Left cardiac atrium (tissue), 4 donors: ENCODE measurements at regions not wholly inside any gene's neighbourhood (a gene's known extent, or its start where the extent isn't known, plus 50 kb on each side); places are given as distances from the start of the nearest gene placed in this dataset.
A peak's percentile ranks its signal among the peaks of the same experiment; 100 is the strongest.

ENCODE experiments used
- ATAC-seq, 2 donors: fragments of 200-7000 bp; cut with Tn5 transposase; one replicate each; pipeline ENCODE4 v1.9.1; 2020; ENCODE audit warnings: mild to moderate bottlenecking in 2 of 2, moderate library complexity in 2 of 2
- DNase-seq: peaks from one replicate; pipeline ENCODE4 v3.0.0-alpha.2; 2020
- intact Hi-C, 2 donors: fragments of 100-400 bp; cut with DNase I; formaldehyde crosslinking; loops; one replicate each; pipeline versions ENCODE4 v1.14.1 to v1.15.1; 2022 to 2023
- donor health status: DM: no; HTN: yes; CAD: no.
- donor health status: DM: no; HTN: yes; CAD: no; lungs with severe emphysema.
- donor health status: DM: yes; HTN: yes; CAD: no.
- donor health status: Dilated cardiomyopathy.

DNA sequence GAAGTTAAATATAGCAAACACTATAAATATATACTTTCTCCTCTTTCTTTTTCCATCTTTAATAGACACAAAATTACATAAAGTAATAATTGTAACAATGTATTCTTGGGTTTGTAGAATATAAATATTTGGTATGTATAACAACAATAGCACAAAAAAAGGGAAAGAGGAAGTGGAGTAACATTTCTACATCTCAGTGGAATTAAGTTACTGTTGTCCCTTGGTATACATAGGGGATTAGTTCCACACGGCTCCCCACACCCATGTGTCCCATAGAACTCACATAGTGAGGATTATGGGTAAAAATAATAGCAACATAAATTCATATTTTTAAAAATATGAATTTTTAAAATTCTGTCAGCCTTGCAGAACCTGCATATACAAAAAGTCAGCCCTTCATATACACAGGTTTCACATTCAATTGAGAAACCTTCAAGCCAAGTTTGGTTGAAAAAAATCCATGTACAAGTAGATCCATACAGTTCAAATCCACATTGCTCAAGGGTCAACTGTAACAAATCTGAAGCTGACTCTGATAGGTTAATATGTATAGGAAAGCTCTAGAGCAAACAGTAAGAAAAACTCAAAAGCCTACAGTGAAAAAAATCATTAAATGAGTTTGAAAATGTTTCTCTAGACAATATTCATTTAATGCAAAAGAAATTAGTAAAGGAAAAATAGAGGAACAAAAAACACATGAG lies 92.4 kb downstream of the HYCC1 start:
- intact Hi-C loops = no loop called here
- no peak for ATAC-seq

DNA sequence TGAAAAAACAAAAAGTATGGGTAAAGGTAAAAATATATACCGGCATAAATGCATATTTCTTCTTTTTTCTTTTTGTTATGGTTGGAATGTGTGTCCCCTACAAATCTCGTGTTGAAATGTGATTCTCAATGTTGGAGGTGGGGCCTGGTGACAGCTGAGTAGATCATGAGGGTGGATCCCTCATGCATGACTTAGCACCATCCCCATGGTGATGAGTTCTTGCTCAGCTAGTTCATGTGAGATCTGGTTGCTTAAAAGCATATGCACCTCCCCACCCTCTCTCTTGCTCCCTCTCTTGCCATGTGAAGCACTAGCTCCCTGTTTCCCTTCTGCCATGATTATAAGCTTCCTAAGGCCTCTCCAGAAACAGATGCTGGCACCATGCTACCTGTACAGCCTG lies 93.3 kb downstream of the HYCC1 start:
- no peak for ATAC-seq
- no peak for DNase-seq
- intact Hi-C loops = no loop called here

More for the DNA sequence above, 92.4 kb downstream of the HYCC1 start:
- DNase-seq = no peak

DNA sequence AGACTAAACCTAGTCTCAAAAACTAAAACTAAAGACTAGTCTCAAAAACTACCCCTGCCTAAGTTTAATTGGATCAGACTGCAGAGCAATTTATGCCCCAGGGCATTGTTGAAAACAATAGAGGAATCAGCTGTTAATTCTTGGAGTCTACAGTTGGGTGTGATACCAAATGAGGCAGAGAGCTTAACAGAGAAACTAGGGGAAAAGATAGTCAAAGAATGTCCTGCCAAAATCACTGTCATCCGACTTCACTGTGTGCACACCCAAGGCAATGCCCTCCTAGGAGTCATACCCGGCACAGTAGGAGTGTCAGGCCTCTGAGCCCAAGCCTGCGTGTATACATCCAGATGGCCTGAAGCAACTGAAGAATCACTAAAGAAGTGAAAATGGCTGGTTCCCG lies 90.5 kb upstream of the TOMM7 start:
- intact Hi-C loops = no loop called here
- no peak for ATAC-seq
- DNase-seq = no peak

DNA sequence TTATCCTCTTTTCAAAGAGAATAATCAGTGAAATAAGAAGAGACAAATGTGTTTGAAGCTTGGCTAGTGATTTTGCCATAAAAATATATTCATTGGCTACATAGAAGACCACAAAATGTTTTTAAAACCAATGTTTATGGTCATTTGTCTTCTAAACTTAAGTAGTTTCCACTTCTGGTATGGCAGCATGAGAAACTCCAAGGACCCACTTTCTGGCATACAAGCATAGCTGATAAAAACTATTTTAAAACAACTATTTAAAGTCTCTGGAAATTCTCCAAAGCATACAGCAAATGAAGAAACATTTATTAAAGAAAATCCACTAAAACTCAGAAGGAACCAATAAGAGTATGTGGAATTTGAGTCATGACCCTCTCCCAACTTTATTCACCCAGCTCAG lies 89.2 kb upstream of the TOMM7 start:
- intact Hi-C loops = no loop called here
- ATAC-seq = no peak
- DNase-seq = no peak

DNA sequence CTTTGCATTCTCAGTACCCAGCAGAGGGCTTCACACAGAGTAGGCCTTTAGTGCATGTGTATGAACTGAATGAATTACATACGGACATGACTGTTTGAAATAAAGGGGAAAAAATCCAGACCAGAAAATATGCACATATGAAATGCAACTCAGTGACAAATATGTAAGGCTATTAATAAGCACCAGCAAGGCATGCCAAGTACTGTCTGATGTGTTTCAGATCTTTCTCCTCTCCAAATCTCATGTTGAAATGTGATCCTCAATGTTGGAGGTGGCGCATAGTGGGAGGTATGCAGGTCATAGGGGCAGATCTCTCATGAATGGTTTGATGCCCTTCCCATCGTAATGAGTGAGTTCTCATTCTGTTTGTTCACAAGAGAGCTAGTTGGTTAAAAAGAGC lies 87.3 kb upstream of the TOMM7 start:
- intact Hi-C loops = no loop called here
- DNase-seq (no peak), ATAC-seq (peak in 1 of 2 donors; percentile 78)

DNA sequence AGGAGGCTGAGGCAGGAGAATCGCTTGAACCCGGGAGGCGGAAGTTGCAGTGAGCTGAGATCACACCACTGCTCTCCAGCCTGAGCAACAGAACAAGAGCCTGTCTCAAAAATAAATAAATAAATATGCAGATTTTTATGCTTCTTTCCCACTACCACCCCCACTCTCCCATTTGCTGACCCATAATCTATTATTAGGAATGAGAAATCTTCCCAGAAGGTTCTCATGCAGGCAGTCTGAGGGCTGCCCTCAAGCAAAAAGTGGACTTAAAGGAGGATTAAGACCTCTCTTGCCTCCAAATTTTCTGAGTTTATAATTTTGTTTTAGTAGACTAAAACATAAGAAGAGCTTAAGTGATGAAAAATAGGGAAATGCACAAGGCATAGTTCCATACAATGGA lies 85.2 kb upstream of the TOMM7 start:
- ATAC-seq = no peak

DNA sequence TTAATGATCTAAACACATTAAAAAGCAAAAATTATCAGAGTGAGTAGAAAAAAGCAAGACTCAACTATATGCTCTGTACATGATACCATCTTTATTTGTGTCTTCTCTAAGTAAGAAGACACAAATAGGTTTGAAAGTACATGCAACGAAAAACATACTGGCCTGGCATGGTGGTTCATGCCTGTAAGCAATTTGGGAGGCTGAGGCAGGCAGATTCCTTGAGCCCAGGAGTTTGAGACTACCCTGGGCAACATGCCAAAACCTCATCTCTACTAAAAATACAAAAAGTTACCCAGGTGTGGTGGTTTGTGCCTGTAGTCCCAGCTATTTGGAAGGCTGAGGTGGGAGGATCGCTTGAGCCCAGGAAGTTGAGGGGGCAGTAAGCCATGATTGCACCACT lies 78.1 kb upstream of the TOMM7 start:
- intact Hi-C loops = no loop called here
- DNase-seq (no peak), ATAC-seq (no peak)

More for the DNA sequence above, 85.2 kb upstream of the TOMM7 start:
- intact Hi-C loops = no loop called here
- no peak for DNase-seq

DNA sequence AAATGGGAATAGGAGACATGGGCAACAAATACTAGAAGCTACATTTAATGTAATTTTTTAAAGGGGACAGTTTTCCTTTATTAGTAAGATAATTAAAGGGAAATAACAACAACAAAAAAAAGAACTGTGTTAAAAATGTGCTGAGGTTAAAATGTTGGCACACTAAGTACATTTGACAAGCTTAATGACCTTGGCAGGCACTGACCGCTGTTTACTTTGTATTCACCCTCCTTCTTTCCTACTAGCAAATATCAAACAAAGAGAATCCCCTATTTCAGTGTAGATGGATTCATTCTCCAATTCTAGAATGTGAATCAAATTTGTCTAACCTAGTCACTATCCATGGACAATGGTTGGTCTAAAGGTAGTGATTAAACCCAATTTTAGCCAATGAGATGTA lies 77.5 kb upstream of the TOMM7 start:
- ATAC-seq (no peak), DNase-seq (no peak)
- intact Hi-C loops = no loop called here

DNA sequence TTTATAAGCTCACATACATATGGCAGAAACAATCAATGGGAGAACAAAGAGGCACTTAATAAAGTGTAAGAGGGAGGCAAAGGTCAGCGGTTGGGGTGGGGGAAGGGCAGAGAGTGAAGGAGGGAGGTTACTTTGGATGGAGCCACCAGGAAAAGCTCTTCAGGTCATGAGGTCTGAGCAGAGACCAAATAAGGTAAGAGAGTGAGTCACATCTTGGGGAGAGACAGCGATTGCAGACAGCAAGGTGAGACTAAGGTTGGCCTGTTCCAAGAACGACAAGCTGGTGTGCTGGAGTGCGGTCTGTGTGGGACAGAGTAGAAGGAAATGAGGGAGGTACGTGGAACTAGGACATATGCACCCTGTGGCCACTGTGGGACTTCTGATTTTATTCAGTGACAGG lies 74.3 kb upstream of the TOMM7 start:
- DNase-seq (no peak), ATAC-seq (no peak)
- intact Hi-C loops = no loop called here

DNA sequence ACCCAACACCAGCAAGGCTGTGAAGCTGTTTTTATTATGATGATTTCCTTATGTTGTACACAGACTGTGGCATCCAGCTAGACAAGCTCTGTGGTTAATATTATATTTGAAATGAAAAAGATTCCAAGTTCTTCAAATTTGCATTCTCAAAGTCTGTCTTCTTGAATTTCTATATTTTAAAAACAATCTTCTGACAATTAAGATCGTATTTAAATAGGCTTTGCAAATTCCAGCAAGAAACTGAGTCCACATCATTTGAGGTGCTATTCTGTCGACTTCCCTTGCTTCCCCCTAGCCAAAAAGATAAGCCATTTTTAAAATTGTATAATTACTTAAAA lies 73.1 kb upstream of the TOMM7 start:
- DNase-seq (no peak), ATAC-seq (no peak)
- intact Hi-C loops = no loop called here

DNA sequence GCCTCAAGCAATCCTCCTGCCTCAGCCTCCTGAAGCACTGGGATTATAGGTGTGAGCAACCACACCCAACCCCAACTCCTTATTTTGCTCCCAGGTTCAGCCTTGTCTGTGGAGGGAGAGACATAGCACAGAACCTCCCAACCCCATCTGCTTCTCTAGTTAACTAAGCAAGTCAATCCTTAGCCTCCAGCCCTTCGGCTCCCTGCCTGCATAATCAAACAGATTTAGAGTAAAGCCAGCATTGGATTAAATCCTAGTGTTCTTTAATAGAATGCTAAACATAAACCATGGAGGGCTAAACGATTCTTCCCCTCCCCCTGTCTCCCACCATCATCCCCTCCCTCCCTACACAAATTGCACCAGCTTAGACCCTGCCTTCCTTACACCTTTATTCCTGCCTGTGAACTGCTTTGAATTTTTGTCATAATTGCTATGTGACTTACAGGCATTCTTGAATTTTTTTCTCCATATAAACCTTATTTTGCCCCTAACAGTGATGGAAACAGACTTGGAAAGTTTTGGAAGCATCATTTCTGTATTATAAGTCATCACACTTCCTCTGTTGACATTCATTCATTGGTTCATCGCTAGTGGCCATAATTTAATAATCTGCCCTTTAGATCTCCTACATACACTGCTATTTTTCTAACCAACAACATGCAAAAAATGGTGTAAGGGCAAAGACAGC lies 72.6 kb upstream of the TOMM7 start:
- no peak for DNase-seq
- no peak for ATAC-seq
- intact Hi-C loops = no loop called here

DNA sequence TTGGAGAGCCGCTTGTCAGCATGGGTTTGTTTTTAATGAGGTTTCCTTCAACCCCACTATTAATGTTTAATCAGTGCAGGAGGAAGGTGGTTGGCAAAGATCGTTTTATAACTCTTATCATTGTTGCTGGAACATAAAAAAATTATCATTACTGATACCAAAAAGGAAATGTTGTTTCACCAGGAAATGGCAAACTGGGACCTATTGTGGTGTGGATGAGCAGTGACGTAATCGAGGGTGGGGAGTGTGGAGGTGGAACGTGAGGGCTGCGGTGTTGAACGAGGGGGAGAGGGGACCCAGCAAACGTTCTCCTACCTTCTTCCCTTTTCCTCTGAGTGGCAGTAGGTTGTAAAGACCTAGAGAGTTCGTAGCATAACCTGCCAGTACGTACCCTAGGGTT lies 71.9 kb upstream of the TOMM7 start:
- ATAC-seq = no peak
- no peak for DNase-seq
- intact Hi-C loops = no loop called here

DNA sequence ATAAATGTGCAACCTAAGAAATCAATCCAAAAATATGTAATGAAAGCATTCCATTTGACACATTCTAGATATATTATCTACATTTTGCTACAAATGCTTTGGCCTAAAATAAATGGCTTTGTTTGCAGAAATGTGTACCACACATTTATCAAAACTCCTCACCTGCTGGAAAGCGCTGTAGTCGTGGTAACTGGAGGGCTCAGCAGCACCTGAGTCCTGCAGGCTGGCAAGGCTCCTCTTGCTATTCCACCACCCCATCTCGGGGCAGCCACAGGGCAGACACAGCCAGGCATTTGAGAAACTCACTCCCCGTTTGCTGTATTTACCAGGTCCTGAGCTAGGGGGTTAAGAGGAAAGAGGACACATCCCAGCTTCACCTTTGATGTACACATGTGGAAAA lies 68.1 kb upstream of the TOMM7 start:
- DNase-seq (no peak), ATAC-seq (no peak)
- intact Hi-C loops = no loop called here

DNA sequence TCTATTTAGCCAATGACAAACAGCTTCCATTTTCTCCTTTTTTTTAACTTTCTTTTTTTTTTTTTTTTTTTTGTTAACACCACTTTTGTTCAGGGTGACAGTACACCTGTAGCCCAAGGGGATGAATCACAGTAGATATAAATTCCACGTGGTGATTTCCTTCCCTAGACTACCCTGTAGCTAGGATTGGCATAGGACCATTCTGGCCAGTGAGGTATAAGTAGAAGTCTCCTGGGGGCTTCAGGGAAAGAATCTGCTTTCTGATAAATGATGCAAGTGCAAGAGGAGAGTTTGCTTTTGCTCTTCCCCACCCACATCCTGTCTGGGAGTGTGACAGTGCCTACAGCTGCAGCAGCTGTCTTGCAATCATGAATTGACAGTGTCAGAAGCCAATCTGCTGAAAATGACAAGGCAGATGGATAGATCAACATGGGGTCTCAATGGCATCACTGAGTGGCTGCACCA lies 63.2 kb upstream of the TOMM7 start:
- no peak for DNase-seq
- ATAC-seq = peak in 1 of 2 donors; percentile 16

DNA sequence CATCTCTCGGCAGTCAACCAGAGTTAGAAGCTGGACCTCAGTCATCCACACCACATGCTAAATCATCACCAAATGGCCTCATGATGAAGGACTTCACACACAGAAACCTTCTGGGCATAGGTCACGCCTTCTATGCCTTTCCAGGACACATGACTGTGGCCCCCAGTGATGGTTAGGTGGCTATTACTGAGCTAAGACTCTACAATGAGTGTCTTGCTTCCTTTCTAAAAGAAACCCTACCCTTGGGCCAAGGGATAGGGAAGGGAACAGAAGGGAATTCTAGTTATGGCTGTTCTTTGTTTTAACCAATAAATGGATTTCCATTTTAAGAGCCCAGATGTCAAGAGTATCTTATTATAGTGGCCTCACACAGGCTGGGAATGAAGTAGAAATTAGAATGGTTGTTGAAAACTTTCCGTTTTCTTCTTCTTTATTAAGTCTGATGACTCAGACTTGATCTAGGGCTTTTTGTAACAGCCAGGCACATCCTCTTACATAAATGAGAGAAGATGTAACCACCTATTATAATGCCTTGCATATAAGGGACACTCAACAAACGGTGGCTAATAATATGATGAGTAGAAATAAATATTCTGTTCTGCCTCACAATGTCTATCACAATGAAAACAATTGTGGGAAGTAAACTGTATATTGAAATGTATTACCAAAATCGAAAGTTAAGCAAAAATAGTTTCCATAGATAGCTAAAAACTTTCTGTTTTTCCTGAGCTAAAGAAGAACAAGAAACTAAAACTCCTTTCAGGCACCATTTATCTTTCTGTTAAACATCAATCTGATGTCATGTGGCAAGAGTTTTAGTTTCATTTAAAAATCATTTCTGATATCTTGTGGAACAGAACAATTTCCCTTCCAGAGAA lies 62.5 kb upstream of the TOMM7 start:
- DNase-seq (no peak), ATAC-seq (no peak)
- intact Hi-C loops = no loop called here

More for the DNA sequence above, 63.2 kb upstream of the TOMM7 start:
- intact Hi-C loops = no loop called here

DNA sequence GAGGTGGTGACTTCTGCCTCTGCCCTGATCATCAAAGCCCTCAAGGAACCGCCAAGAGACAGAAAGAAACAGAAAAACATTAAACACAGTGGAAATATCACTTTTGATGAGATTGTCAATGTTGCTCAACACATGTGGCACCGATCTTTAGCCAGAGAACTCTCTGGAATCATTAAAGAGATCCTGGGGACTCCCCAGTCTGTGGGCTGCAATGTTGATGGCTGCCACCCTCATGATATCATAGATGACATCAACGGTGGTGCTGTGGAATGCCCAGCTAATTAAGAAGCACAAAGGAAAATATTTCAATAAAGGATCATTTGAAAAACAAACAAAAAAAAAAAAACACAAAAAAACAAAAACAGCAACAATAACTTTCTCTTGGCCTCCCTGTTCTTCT lies 59.5 kb upstream of the TOMM7 start:
- intact Hi-C loops = no loop called here
- no peak for ATAC-seq
- DNase-seq = no peak

DNA sequence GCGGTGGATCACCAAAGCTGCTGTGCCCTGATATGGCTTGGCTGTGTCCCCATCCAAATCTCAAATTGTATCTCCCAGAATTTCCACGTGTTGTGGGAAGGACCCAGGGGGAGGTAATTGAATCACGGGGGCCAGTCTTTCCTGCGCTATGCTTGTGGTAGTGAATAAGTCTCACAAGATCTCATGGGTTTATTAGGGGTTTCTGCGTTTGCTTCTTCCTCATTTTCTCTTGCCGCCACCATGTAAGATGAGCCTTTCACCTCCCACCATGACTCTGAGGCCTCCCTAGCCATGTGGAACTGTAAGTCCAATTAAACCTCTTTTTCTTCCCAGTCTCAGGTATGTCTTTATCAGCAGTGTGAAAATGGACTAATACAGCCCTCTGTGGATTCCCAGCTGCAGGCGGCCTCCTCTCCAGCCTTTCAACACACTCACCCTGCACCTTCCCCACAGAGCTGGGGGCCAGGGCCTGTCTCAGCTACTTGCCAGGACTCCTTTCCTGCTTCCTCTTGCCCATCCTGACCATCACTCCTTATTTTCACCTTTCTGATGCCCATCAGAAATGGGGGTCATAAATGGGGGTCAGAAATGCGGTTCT lies 57.2 kb upstream of the TOMM7 start:
- no peak for ATAC-seq
- intact Hi-C loops = no loop called here
- no peak for DNase-seq

DNA sequence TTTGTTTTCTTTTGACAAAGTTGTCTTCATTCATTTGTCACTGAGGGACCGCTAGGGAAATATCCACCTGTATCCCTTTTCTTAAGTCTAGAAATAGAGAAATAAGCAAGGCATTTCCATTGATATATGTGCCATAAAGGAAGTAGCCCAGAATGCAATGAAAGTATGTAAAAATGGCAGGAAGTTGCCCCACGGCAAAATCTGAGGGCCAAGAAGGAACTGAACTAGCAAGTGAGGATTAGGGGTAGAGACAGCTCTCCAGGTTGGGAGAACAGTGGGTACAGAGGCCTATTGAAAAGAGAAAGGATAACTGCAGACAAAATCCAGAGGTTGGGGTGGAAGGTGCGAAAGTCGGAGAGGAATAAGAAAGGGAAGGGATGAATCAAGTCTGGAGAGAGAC lies 56.6 kb upstream of the TOMM7 start:
- DNase-seq (no peak), ATAC-seq (no peak)
- intact Hi-C loops = no loop called here

DNA sequence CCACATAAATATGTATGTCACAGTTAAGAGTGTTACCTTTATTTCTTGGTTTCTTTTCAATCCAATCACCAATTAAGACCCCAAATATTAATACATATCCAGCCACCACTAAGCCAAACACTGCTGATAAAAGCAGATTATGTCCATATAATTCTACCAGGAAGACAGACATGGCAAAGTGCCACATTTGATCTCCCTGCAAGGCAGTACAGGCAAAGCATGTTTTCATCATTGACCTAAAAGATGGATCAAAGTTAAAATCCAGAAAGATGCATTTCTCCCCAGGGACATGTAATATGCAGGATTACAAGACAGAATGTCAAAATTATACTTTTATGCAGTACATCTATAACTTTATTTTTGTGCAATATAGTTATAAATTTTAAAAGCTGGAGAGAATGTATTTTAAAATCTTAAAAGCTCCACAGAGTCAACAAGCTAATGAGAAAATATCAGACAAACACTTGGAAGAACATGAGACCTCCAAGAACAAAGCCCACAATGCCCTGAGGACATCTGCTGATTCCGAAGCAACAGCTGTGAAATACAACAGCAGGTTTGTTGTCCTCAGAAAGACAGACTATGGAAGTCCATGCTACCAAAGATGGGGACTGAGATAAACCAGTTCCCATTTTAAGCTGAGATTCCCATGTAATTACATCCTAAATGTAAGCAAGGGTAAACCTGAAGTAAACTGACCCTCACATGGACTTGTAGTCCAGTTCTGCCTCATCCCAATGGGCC lies 54.5 kb upstream of the TOMM7 start:
- no peak for ATAC-seq
- intact Hi-C loops = no loop called here

More for the DNA sequence above, 54.5 kb upstream of the TOMM7 start:
- DNase-seq = no peak
